Nucleus accumbens (tissue), 56 donors: ENCODE measurements at regions not wholly inside any gene's neighbourhood (a gene's known extent, or its start where the extent isn't known, plus 50 kb on each side); places are given as distances from the start of the nearest gene placed in this dataset.
A peak's percentile ranks its signal among the peaks of the same experiment; 100 is the strongest.

Source experiments
- DNase-seq, 56 donors: peaks; one replicate each; lab custom pipeline; 2025; lab: John Stamatoyannopoulos, UW

- peak in 20 of 56 donors; percentile 7 to 73 (median 29) for DNase-seq
Measured at GRCh38 chr9:126088336-126088735, 238.3 kb upstream of the MVB12B start.

GRCh38 chr9:126089789-126090188, 236.8 kb upstream of the MVB12B start:
- DNase-seq, result no peak

GRCh38 chr9:126093771-126094170, 232.9 kb upstream of the MVB12B start:
- no peak for DNase-seq

- no peak for DNase-seq
Measured at GRCh38 chr9:126095546-126096190, 231.0 kb upstream of the MVB12B start.

- DNase-seq, result no peak
Measured at GRCh38 chr9:126096340-126096739, 230.3 kb upstream of the MVB12B start.

GRCh38 chr9:126097679-126098078, 228.9 kb upstream of the MVB12B start:
- DNase-seq, result no peak

GRCh38 chr9:126106404-126106803, 220.2 kb upstream of the MVB12B start:
- DNase-seq, result no peak

GRCh38 chr9:126107693-126108092, 218.9 kb upstream of the MVB12B start:
- peak in 10 of 56 donors; percentile 6 to 73 (median 34) for DNase-seq

- DNase-seq, result no peak
Measured at GRCh38 chr9:126108240-126108639, 218.4 kb upstream of the MVB12B start.

GRCh38 chr9:126109575-126109974, 217.1 kb upstream of the MVB12B start:
- DNase-seq, result no peak

- DNase-seq, result no peak
Measured at GRCh38 chr9:126111556-126111955, 215.1 kb upstream of the MVB12B start.

GRCh38 chr9:126112135-126112720, 214.4 kb upstream of the MVB12B start:
- DNase-seq, result no peak

GRCh38 chr9:126113176-126113575, 213.5 kb upstream of the MVB12B start:
- DNase-seq, result no peak

- DNase-seq, result no peak
Measured at GRCh38 chr9:126113756-126114408, 212.7 kb upstream of the MVB12B start.

GRCh38 chr9:126114409-126114760, 212.2 kb upstream of the MVB12B start:
- DNase-seq, result no peak

GRCh38 chr9:126114850-126115460, 211.7 kb upstream of the MVB12B start:
- peak in 1 of 56 donors; percentile 14 for DNase-seq

GRCh38 chr9:126116351-126117157, 210.1 kb upstream of the MVB12B start:
- no peak for DNase-seq

- DNase-seq, result no peak
Measured at GRCh38 chr9:126117158-126117425, 209.5 kb upstream of the MVB12B start.

GRCh38 chr9:126117631-126118030, 209.0 kb upstream of the MVB12B start:
- no peak for DNase-seq

GRCh38 chr9:126119731-126120130, 206.9 kb upstream of the MVB12B start:
- DNase-seq, result no peak
